ENCODE measurements at regions not wholly inside any gene's neighbourhood (a gene's known extent, or its start where the extent isn't known, plus 50 kb on each side); places are given as distances from the start of the nearest gene placed in this dataset.

DNA sequence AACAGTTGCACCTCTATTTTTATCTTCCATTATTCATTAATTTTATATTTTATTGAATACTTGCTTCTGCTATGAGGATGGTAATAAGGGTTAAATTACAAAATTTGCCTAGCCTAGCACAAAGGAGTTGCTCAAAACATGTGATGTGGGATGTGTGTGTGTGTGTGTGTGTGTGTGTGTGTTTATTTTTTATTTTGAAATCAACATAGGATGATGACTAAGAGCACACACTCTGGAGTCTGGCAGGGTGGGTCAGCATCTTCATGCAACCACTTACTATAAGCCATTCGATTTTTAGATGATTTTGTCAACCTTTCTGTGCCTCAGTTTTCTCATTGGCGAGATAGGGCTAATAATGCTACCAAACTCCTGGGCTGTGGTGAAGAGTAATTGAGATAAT lies 57.7 kb upstream of the MAMDC2 start:
- TF ChIP-seq, protein P1, sequence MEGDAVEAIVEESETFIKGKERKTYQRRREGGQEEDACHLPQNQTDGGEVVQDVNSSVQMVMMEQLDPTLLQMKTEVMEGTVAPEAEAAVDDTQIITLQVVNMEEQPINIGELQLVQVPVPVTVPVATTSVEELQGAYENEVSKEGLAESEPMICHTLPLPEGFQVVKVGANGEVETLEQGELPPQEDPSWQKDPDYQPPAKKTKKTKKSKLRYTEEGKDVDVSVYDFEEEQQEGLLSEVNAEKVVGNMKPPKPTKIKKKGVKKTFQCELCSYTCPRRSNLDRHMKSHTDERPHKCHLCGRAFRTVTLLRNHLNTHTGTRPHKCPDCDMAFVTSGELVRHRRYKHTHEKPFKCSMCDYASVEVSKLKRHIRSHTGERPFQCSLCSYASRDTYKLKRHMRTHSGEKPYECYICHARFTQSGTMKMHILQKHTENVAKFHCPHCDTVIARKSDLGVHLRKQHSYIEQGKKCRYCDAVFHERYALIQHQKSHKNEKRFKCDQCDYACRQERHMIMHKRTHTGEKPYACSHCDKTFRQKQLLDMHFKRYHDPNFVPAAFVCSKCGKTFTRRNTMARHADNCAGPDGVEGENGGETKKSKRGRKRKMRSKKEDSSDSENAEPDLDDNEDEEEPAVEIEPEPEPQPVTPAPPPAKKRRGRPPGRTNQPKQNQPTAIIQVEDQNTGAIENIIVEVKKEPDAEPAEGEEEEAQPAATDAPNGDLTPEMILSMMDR (conservative IDR thresholded peaks at IDR 0.05) = no peak
- TF ChIP-seq ZFX (IDR thresholded peaks at IDR 0.05) = no peak

Data from C4-2B (cell line).